Left lung (tissue), 4 donors: ENCODE measurements at regions not wholly inside any gene's neighbourhood (a gene's known extent, or its start where the extent isn't known, plus 50 kb on each side); places are given as distances from the start of the nearest gene placed in this dataset.

Experiments used
- ATAC-seq: fragments of 200-7000 bp; cut with Tn5 transposase; one replicate; pipeline ENCODE4 v1.9.1; 2020; ENCODE audit warnings: moderate library complexity
- DNase-seq, 4 donors: peaks; one replicate each; pipeline ENCODE4 v3.0.0-alpha.2; 2013 to 2020
- H3K27ac ChIP-seq, 2 donors: fragments of 200-600 bp; sonication (generic) in 1 of 2; one replicate each; pipeline versions ENCODE4 v1.5.0 to v1.8.0; 2020 to 2021
- H3K27me3 ChIP-seq, 2 donors: fragments of 200-600 bp; sonication (generic) in 1 of 2; one replicate each; pipeline versions ENCODE4 v1.5.0 to v1.8.0; 2020 to 2021
- H3K36me3 ChIP-seq, 2 donors: fragments of 200-600 bp; sonication (generic) in 1 of 2; one replicate each; pipeline versions ENCODE4 v1.5.0 to v1.8.0; 2020 to 2021
- H3K4me1 ChIP-seq, 2 donors: fragments of 200-600 bp; one replicate each; pipeline ENCODE4 v1.8.0; 2021
- H3K4me3 ChIP-seq, 2 donors: fragments of 200-600 bp; sonication (generic) in 1 of 2; one replicate each; pipeline versions ENCODE4 v1.5.0 to v1.8.0; 2020 to 2021; ENCODE audit warnings: mild to moderate bottlenecking in 1 of 2
- H3K9me3 ChIP-seq, 2 donors: fragments of 200-600 bp; sonication (generic) in 1 of 2; one replicate each; pipeline versions ENCODE4 v1.5.0 to v1.8.0; 2020 to 2021
- intact Hi-C, 2 donors: fragments of 100-400 bp; cut with DNase I; formaldehyde crosslinking; loops; one replicate each; pipeline versions ENCODE4 v1.11.2 to v1.14.2; 2022
- TF ChIP-seq, protein P1 (sequence below), 2 donors: fragments of 200-600 bp; sonication (generic) in 1 of 2; IDR thresholded peaks; one replicate each; pipeline versions ENCODE4 v1.5.0 to v1.8.0; 2021; ENCODE audit warnings: antibody characterized with exemption in 2 of 2
- donor health status: DM: no; HTN: yes; CAD: no.
- donor health status: DM: no; HTN: no; CAD: no.

DNA sequence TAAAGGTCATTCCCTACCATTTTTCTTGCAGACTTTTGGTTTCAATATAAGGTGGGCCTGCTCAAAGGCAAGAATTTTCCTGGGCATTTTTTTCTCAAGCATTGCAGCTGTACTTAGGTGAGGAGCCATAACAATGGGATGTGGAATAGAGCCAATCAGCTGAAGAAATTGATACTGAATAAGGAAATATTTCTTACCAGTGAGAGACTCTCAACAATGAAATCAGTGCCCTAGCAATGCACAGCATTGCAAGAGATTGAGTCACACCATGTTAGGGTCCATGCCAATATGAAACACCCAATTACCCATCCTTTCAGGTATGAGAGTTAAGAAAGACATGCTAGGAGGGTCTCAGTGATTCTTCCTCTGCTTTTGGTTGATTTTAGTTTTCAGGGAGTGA lies 237.6 kb downstream of the SOX9 start:
- Histone ChIP-seq H3K36me3 (no peaks in the 10 kb centered on the region), H3K4me3 (no peak overlapping the region), H3K9me3 (no peaks in the 10 kb centered on the region), H3K27ac (no peak overlapping the region), H3K4me1 (no peaks in the 10 kb centered on the region), H3K27me3 (peaks cover 0 to 11% of the 10 kb centered on the region in 2 donors)
- no peak for ATAC-seq
- TF ChIP-seq, protein P1, sequence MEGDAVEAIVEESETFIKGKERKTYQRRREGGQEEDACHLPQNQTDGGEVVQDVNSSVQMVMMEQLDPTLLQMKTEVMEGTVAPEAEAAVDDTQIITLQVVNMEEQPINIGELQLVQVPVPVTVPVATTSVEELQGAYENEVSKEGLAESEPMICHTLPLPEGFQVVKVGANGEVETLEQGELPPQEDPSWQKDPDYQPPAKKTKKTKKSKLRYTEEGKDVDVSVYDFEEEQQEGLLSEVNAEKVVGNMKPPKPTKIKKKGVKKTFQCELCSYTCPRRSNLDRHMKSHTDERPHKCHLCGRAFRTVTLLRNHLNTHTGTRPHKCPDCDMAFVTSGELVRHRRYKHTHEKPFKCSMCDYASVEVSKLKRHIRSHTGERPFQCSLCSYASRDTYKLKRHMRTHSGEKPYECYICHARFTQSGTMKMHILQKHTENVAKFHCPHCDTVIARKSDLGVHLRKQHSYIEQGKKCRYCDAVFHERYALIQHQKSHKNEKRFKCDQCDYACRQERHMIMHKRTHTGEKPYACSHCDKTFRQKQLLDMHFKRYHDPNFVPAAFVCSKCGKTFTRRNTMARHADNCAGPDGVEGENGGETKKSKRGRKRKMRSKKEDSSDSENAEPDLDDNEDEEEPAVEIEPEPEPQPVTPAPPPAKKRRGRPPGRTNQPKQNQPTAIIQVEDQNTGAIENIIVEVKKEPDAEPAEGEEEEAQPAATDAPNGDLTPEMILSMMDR (IDR thresholded peaks at IDR 0.05), result no peak
- DNase-seq, result no peak
- intact Hi-C loops, result no loop called here

GRCh38 chr17:72359274-72359673 lies 238.5 kb downstream of the SOX9 start:
- Histone ChIP-seq H3K9me3 (no peaks in the 10 kb centered on the region), H3K4me3 (no peak overlapping the region), H3K27me3 (peaks cover 0 to 17% of the 10 kb centered on the region in 2 donors), H3K27ac (no peak overlapping the region), H3K4me1 (no peaks in the 10 kb centered on the region), H3K36me3 (no peaks in the 10 kb centered on the region)
- TF ChIP-seq, protein P1 (IDR thresholded peaks at IDR 0.05), result no peak
- intact Hi-C loops, result no loop called here
- no peak for DNase-seq
- ATAC-seq, result no peak

DNA sequence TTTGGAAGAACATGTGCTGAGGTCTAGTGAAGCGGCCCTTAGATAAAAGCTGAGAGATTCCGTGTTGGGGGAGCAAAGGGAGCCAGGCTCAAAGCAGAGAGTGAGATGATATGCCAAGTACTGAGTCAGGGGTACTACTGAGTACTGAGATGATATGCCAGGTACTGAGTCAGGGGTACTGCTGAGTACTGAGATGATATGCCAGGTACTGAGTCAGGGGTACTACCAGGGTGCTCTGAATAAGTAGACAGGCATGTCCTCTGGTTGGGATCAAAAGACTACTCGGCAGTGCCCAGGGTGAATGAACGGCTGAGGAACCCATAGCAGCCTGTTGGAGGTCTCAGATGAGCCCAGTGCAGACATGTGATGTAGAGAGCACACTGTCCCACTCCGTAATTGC lies 239.0 kb downstream of the SOX9 start:
- Histone ChIP-seq H3K9me3 (no peaks in the 10 kb centered on the region), H3K27ac (no peak overlapping the region), H3K4me3 (no peak overlapping the region), H3K27me3 (peaks cover 0 to 19% of the 10 kb centered on the region in 2 donors), H3K36me3 (no peaks in the 10 kb centered on the region), H3K4me1 (no peaks in the 10 kb centered on the region)
- TF ChIP-seq, protein P1 (IDR thresholded peaks at IDR 0.05), result no peak
- DNase-seq (no peak), ATAC-seq (no peak)
- intact Hi-C loops, result no loop called here

DNA sequence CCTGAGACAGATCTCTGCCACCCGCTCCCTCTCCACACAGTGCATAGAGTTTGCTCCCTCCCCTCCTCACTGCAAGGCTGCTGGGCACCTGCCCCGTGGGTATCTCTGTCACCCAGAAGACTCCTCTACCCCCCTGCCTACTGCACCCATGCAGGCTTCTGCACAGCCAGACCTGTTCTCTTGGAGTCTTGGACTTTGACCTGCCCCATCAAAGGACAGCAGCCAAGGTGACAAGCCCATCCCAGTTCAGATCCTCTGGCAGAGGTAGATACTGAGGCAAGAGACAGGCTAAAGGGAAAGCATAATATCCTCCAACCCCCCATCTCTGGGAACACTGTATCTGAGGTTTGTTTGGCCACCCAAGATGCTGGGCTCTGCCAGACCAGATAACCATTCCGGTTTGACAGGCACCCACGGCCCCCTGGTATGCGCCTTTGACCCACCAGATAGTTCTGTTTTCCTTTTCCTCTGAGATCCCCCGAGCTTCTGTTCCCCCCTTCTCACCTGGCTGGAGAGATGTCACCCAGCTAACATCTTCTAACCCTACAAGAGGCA lies 239.6 kb downstream of the SOX9 start:
- Histone ChIP-seq H3K4me1 (no peaks in the 10 kb centered on the region), H3K27ac (no peak overlapping the region), H3K4me3 (no peak overlapping the region), H3K36me3 (no peaks in the 10 kb centered on the region), H3K9me3 (no peaks in the 10 kb centered on the region), H3K27me3 (peaks cover 0 to 19% of the 10 kb centered on the region in 2 donors)
- DNase-seq (no peak), ATAC-seq (no peak)
- TF ChIP-seq, protein P1 (IDR thresholded peaks at IDR 0.05), result no peak
- intact Hi-C loops, result no loop called here

- TF ChIP-seq, protein P1 (IDR thresholded peaks at IDR 0.05), result no peak
- Histone ChIP-seq H3K9me3 (no peaks in the 10 kb centered on the region), H3K27me3 (peaks cover 0 to 19% of the 10 kb centered on the region in 2 donors), H3K36me3 (no peaks in the 10 kb centered on the region), H3K4me3 (no peak overlapping the region), H3K27ac (no peak overlapping the region), H3K4me1 (no peaks in the 10 kb centered on the region)
- no peak for DNase-seq
- no peak for ATAC-seq
- intact Hi-C loops, result no loop called here
These were observed 241.1 kb downstream of the SOX9 start for GRCh38 chr17:72361892-72362291.
